Myocyte (in vitro differentiated cells): ENCODE measurements at regions not wholly inside any gene's neighbourhood (a gene's known extent, or its start where the extent isn't known, plus 50 kb on each side); places are given as distances from the start of the nearest gene placed in this dataset.
"Not testable (repeated sequence)": the region's sequence is repeated elsewhere in the genome, so short reads cannot be mapped to it uniquely, and the experiment has no call there.

Experiments used
- DNase-seq: peaks from one replicate; pipeline ENCODE4 v3.0.0-alpha.2; 2012; ENCODE audit warnings: low read depth

DNA sequence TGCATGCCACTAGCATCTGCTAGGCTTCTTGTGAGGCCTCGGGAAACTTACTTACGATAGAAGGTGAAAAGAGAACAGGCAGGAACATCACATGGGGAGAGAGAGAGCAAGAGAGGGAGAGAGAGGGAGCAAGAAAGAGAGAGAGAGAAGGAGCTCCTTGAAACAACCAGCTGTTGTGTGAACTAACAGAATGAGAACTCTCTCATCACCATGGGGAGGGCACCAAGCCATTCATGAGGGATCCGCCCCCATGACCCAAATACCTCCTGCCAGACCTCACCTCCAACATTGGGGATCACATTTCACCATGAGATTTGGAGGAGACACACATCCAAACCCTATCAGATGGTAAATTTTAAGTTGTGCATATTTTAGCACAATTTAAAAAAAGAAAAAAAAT is 1217.2 kb downstream of the TYW1 start:
- DNase-seq: no peak

DNA sequence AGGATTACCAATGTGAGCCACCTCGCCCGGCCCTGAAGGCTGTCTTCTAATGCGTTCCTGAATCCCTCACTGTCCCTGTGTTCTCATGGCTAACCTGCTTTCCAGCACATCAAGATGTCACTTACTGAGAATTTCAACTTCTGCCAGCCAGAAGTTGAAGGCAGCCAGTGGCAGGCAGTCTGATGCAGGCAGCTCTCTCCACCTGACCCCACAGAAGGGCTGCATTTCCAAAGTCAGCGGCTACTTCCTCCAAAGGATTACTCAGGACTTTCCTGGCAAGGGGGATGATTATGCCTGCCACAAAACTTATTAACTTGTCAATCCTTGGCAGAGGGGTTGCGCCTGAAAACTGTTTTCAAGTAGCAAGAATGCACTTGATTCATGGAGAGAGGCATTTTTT is 1219.4 kb downstream of the TYW1 start:
- no peak for DNase-seq

DNA sequence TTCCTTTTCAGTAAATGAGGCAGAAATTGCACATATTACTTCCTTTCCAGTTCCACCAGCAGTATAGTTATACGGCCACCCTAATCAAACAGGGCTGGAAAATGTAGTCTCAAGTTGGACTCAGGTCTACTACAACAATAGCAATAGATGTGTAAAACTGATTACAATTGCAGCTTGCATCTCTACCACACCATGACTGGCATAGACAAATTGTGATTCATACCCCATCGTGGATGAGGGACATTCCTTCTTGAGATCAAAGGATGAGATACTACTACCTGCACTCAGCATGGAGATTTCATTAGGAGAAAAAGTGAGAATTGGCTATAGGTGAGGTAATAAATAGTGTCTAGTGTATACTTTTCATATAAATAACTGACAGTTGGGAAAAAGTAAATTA is 1220.8 kb downstream of the TYW1 start:
- DNase-seq: no peak

- DNase-seq: no peak
Observed at GRCh38 chr7:68218461-68218860, 1221.8 kb downstream of the TYW1 start.

GRCh38 chr7:68222311-68222710 is 1225.7 kb downstream of the TYW1 start:
- no peak for DNase-seq

DNA sequence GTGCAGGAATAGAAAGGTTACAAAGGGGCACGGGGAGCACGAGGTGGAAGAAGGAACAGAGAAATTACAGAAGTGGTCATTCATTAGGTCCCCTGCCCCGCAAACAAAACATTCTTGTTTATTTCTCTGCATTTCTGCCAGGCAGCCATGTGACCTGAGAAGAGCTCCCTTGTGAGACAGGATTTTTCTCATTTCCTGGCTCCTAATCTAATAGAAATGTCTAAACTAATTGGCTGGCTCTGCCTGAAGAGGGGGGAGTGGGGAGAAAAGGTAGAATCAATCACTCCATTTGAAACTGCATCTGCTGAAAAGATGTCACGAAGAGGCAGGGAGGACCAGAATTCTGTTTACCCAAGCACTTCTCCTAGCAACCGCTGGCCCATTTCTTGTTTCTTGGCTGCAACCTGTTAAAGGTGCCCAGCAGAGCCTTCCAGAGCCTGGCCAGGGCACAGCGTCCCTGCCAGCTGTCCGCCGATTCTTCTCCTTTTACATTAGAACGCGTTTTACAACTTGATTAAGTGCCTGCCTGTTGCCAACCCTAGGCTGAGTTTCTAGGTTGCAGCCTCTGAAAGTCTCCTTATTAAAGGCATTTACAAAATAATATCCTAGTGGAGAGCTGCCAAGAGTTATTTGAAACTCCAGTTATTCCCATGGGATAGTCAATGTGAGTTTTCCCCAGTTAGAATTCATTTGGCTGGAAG is 1227.6 kb downstream of the TYW1 start:
- DNase-seq: no peak

- DNase-seq: not testable (repeated sequence)
Observed at GRCh38 chr7:68231011-68231410, 1234.4 kb downstream of the TYW1 start.

GRCh38 chr7:68235937-68236336 is 1239.3 kb downstream of the TYW1 start:
- no peak for DNase-seq

GRCh38 chr7:68238204-68238805 is 1241.7 kb downstream of the TYW1 start:
- DNase-seq: no peak

GRCh38 chr7:68243128-68243527 is 1246.5 kb downstream of the TYW1 start:
- DNase-seq: no peak

DNA sequence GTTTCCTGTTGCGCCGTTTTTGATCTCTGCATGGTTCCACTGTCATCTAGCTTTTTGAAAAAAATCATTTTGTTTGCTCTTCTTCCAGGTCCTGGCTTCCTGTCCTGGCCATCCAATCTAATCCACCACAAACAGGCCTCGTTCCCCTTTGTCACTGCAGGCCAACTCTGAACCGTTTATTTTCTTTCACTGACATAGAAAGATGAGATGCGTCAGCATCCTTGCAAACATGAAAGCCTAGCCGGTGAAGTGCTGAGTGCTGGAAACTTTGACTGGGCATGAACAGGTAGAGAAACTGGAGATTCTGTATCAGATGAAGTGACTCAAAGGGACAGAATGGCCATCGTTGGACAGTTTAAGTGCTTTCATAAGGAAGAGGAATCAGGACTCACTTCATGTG is 1247.8 kb downstream of the TYW1 start:
- DNase-seq: no peak

GRCh38 chr7:68245688-68246087 is 1249.1 kb downstream of the TYW1 start:
- no peak for DNase-seq

DNA sequence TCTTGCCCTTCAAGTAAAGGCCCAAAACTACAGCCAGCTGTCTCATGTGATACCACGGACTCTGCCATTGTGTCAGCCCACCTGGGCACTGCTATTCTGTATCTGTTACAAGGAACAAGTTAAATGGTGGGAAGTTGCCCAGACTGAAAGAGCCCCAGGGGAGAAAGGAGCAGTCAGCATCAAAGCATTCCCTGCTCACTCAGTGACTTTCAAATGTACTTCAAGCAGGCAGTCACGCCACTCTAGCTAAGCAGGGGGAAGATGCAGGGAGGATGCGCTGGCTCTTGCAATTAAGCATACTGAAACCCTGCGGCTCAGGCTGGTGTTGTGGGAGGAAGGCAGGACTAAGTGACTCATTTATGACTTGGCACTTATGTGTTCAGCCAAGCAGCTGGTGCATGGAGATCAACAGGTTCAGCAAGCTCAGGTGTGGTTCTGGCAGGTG is 1249.6 kb downstream of the TYW1 start:
- DNase-seq: no peak

GRCh38 chr7:68247126-68247525 is 1250.5 kb downstream of the TYW1 start:
- DNase-seq: no peak

GRCh38 chr7:68247571-68247970 is 1250.9 kb downstream of the TYW1 start:
- no peak for DNase-seq

DNA sequence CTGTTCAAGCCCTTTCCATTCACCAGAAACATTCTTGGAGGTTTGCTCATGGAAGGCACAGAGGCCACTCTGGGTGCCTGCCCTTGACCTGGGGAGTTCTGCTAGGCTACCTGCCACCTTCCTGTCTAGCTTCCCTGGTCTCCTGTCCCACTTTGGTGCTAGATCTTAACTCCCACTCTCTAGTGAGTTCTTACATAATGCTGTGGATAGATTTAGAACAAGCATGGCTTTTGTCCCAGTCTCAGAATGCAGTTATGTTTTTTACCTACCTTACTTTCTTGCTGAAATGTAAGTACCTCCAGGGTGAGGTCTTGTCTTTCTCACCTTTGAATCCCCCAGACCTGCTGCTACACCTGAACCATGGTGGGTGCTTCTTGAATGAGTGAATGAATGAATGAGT is 1252.3 kb downstream of the TYW1 start:
- DNase-seq: no peak

- peak; percentile 5 for DNase-seq
Observed at GRCh38 chr7:68249611-68250010, 1253.0 kb downstream of the TYW1 start.

DNA sequence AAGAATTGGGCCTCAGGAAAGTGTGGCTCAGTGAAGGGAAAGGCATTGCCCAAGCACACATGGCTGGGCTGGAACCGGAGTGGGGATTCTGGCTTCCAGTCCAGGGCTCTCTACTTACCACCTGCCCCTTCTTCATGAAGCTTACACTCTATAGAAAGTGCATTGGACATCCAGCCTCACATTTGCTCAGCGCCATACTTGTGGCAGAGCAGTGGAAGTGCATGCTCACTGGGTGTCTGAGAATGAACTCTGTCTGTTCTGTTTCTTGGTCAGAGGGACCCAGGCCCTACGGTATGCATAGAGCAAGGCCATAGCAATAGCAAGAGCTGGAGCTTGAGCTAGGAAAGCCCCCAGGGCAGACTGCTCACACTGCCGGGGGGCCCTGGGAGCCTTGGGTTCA is 1253.5 kb downstream of the TYW1 start:
- DNase-seq: no peak

- not testable (repeated sequence) for DNase-seq
Observed at GRCh38 chr7:68254815-68255214, 1258.2 kb downstream of the TYW1 start.

DNA sequence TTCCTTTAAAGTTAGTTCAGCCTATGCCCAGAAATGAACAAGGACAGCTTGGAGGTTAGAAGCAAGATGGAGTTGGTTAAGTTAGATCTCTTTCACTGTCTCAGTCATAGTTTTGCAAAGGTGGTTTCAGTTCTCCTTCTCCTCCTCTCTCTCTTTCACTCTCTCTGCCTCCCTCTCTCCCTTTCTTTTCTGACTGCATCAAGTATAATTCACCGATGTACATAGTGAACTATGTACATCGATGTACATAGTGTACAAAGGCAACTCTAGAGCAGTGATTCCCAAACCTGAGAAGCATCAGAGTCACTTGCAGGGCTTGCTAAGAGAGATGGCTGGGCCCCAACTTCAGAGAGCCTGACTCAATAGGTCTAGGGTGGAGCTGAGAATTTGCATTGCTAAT is 1259.7 kb downstream of the TYW1 start:
- DNase-seq: no peak

DNA sequence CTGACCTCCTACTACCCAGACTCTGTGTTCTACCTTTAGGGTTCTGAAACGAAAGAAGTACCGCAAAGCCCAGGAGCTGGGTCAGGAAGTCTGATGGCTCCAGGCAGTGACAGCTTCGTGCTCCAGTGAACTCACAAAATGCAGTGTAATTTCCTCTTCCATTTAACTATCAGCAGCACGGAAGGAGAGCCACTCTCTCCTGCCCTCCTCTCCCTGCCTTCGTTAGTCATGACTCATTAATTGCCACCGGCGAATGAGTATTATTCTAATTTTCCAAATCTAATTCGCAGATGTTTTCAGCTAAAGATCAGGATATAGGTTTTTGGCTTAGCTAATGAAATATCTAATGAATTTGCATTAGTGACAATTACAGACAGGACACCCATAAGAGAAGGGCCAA is 1262.0 kb downstream of the TYW1 start:
- DNase-seq: no peak

- DNase-seq: no peak
Observed at GRCh38 chr7:68265258-68265657, 1268.6 kb downstream of the TYW1 start.

DNA sequence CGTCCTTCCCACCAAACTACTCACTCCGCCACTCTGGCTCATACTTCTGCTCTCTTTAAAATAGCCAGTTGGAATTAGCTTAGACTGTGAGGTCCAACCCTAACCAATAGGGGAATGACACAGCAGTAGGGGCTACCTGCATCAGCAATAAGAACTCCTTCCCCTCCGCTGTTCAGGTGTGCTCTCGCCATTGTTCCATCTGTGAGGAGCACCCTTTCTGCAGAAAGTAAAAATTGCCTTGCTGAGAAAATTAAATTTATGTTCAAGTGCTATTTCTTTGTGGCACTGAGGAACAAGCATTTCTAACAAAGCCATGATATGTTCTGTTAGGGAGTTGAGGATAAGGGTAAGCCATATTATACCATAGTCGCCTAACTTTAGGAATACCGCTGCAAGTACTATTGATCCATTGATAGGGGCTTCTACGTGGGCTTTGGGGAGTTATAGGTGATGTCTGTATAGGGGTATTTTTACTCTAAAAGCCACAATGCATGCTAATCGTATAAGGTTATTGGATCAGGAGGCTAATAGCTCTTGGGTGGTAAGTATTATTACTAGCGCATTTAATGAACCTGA is 1269.5 kb downstream of the TYW1 start:
- no peak for DNase-seq
